ENCODE measurements at regions not wholly inside any gene's neighbourhood (a gene's known extent, or its start where the extent isn't known, plus 50 kb on each side); places are given as distances from the start of the nearest gene placed in this dataset.

GRCh38 chr5:131081913-131082488, 83.1 kb downstream of the HINT1 start:
- TF ChIP-seq POLR2A (IDR thresholded peaks at IDR 0.05) (no peak), CTCF (IDR thresholded peaks at IDR 0.05) (no peak)
